K562 (cell line): ENCODE measurements at regions not wholly inside any gene's neighbourhood (a gene's known extent, or its start where the extent isn't known, plus 50 kb on each side); places are given as distances from the start of the nearest gene placed in this dataset.

Experiments
- ATAC-seq: fragments of 200-7000 bp; cut with Tn5 transposase; 3 replicates; pipeline ENCODE4 v1.9.1; 2020; ENCODE audit warnings: moderate library complexity
- BruUV-seq: library from RNA; stranded (reverse); fragments of 400-500 nt; replicated peaks from 2 replicates; lab custom pipeline; 2021; lab: Mats Ljungman, UMichigan
- CTCF ChIA-PET: fragments of 300-600 bp; formaldehyde crosslinking; extraction: SDS; loops from one replicate; lab custom pipeline; 2021; ENCODE audit warnings: low intra/inter-chr PET ratio; lab: Yijun Ruan, JAX
- POLR2A ChIA-PET: fragments of 300-600, 350-650 bp; sonication (Branson Sonifier 250); formaldehyde crosslinking; extraction: SDS; loops from one replicate; lab custom pipeline; 2021; ENCODE audit warnings: antibody characterized with exemption, inconsistent platforms; lab: Yijun Ruan, JAX
- DNase-seq, 4 experiments: peaks; one replicate each; pipeline versions ENCODE4 v3.0.0 to v3.0.0-alpha.2; 2011 to 2018; ENCODE audit warnings: low spot score in 3 of 4, mixed read lengths in 3 of 4; ENCODE audit errors: extremely low read depth in 1 of 4
- FAIRE-seq: peaks from 2 replicates; lab custom pipeline; 2011; peaks lifted over from hg19 to GRCh38; lab: Jason Lieb, UNC
- H2AFZ ChIP-seq: 2 replicates; pipeline ENCODE4 v1.6.0; 2011; ENCODE audit warnings: low read depth, low read length, control low read depth, inconsistent platforms
- H3K27ac ChIP-seq: fragments of 200-600 bp; 3 replicates; pipeline ENCODE4 v1.8.0; 2011; ENCODE audit warnings: low read depth, mild to moderate bottlenecking, control low read depth, inconsistent platforms, low read length, moderate library complexity, mixed read lengths; ENCODE audit errors: extremely low read depth
- H3K27me3 ChIP-seq, 2 experiments: fragments of 300-600 bp in 1 of 2; 2 replicates in 1 of 2; 3 replicates in 1 of 2; pipeline versions ENCODE4 v1.6.0 to v1.8.0; 2011; ENCODE audit warnings: inconsistent platforms in 2 of 2, low read length in 2 of 2, mild to moderate bottlenecking in 1 of 2, mixed read lengths in 1 of 2, moderate library complexity in 1 of 2; ENCODE audit not compliant: control insufficient read depth in 2 of 2, insufficient read depth in 2 of 2
- H3K36me3 ChIP-seq: fragments of 300-600 bp; 3 replicates; pipeline ENCODE4 v1.8.0; 2011; ENCODE audit warnings: mild to moderate bottlenecking, low read length, inconsistent platforms; ENCODE audit not compliant: control insufficient read depth, insufficient read depth
- H3K4me1 ChIP-seq, 2 experiments: fragments of 200-600 bp in 1 of 2; replicated peaks in 1 of 2; 2 replicates in 1 of 2; 3 replicates in 1 of 2; pipeline versions ENCODE4 v1.5.1 to v1.8.0; 2011; ENCODE audit warnings: inconsistent platforms in 2 of 2, low read length in 2 of 2, mild to moderate bottlenecking in 1 of 2, mixed read lengths in 1 of 2, moderate library complexity in 1 of 2; ENCODE audit not compliant: control insufficient read depth in 2 of 2, insufficient read depth in 2 of 2
- H3K4me2 ChIP-seq: 2 replicates; pipeline ENCODE4 v1.6.1; 2011; ENCODE audit warnings: low read length, control low read depth, inconsistent platforms, mixed read lengths; ENCODE audit not compliant: insufficient read depth
- H3K4me3 ChIP-seq: fragments of 200-600 bp; sonication (generic), shearing (Covaris generic); 2 replicates; pipeline ENCODE4 v1.5.1; 2016; ENCODE audit warnings: control low read depth, inconsistent platforms
- H3K79me2 ChIP-seq: fragments of 200-600 bp; 3 replicates; pipeline ENCODE4 v1.8.0; 2011; ENCODE audit warnings: low read length, inconsistent platforms; ENCODE audit not compliant: control insufficient read depth, insufficient read depth
- H3K9ac ChIP-seq, 2 experiments: 2 replicates each; pipeline versions ENCODE4 v1.6.0 to v1.6.1; 2011; ENCODE audit warnings: low read depth in 2 of 2, low read length in 2 of 2, control low read depth in 1 of 2, inconsistent platforms in 1 of 2, mild to moderate bottlenecking in 1 of 2, mixed read lengths in 1 of 2; ENCODE audit not compliant: insufficient read depth in 1 of 2
- H3K9me1 ChIP-seq: one replicate; pipeline ENCODE4 v1.6.0; 2011; ENCODE audit warnings: inconsistent platforms, mild to moderate bottlenecking, low read length, moderate library complexity; ENCODE audit not compliant: control insufficient read depth, insufficient read depth
- H3K9me3 ChIP-seq: replicated peaks from 2 replicates; pipeline ENCODE4 v1.5.1; 2011; ENCODE audit warnings: low read depth, low read length, inconsistent platforms; ENCODE audit not compliant: control insufficient read depth, insufficient read depth
- H4K20me1 ChIP-seq: replicated peaks from 2 replicates; pipeline ENCODE4 v1.6.1; 2011; ENCODE audit warnings: low read length, inconsistent platforms, mixed read lengths; ENCODE audit not compliant: control insufficient read depth, insufficient read depth
- ATF7 ChIP-seq: fragments of 450-650 bp; IDR thresholded peaks from 2 replicates; pipeline ENCODE4 v1.7.1; 2014; ENCODE audit warnings: mild to moderate bottlenecking, moderate library complexity
- BCOR ChIP-seq: fragments of 450-650 bp; IDR thresholded peaks from 2 replicates; pipeline ENCODE4 v1.6.1; 2016
- CSDE1 ChIP-seq, 2 experiments: fragments of 450-650 bp; IDR thresholded peaks; 2 replicates each; pipeline ENCODE4 v1.6.1; 2016; ENCODE audit warnings: mild to moderate bottlenecking in 1 of 2
- CTCF ChIP-seq, 3 experiments: IDR thresholded peaks in 2 of 3; conservative IDR thresholded peaks in 1 of 3; 2 replicates each; pipeline ENCODE4 v1.5.1; 2011 to 2012; ENCODE audit warnings: low read length in 3 of 3, mild to moderate bottlenecking in 3 of 3, control low read depth in 2 of 3, improper control_type of control experiment in 1 of 3, inconsistent platforms in 1 of 3, low read depth in 1 of 3, mixed read lengths in 1 of 3, moderate library complexity in 1 of 3; ENCODE audit not compliant: insufficient read depth in 2 of 3
- FOXK2 ChIP-seq, 2 experiments: fragments of 450-650 bp; IDR thresholded peaks in 1 of 2; conservative IDR thresholded peaks in 1 of 2; 2 replicates each; pipeline ENCODE4 v1.6.1; 2016; ENCODE audit warnings: low read depth in 2 of 2, mild to moderate bottlenecking in 1 of 2
- HNRNPK ChIP-seq: fragments of 200-400 bp; formaldehyde crosslinking; IDR thresholded peaks from one replicate; pipeline ENCODE4 v1.6.1; 2018; ENCODE audit warnings: mild to moderate bottlenecking, low read depth, low read length; ENCODE audit not compliant: poor library complexity, severe bottlenecking
- MED1 ChIP-seq: sonication (generic); formaldehyde crosslinking; IDR thresholded peaks from 2 replicates; pipeline ENCODE4 v1.8.1; 2023; ENCODE audit warnings: missing genetic modification reagents, borderline replicate concordance
- MXI1 ChIP-seq: IDR thresholded peaks from 2 replicates; pipeline ENCODE4 v1.6.1; 2011; ENCODE audit warnings: low read depth, mild to moderate bottlenecking, improper control_type of control experiment, low read length
- OTX1 ChIP-seq: fragments of 450-650 bp; formaldehyde crosslinking; IDR thresholded peaks from 2 replicates; pipeline ENCODE4 v1.4.0; 2022; ENCODE audit warnings: mild to moderate bottlenecking
- RBM17 ChIP-seq: fragments of 200-400 bp; formaldehyde crosslinking; IDR thresholded peaks from 2 replicates; pipeline ENCODE4 v1.6.1; 2017; ENCODE audit warnings: low read depth, mild to moderate bottlenecking, low read length, borderline replicate concordance
- SP2 ChIP-seq: IDR thresholded peaks from 2 replicates; pipeline ENCODE4 v1.6.1; 2011; ENCODE audit warnings: mild to moderate bottlenecking, low read depth, low read length, moderate library complexity; ENCODE audit not compliant: poor library complexity, severe bottlenecking; ENCODE audit errors: extremely low read depth
- TCF15 ChIP-seq: fragments of 250-450 bp; sonication (Bioruptor Pico); IDR thresholded peaks from 2 replicates; pipeline ENCODE4 v1.8.0; 2022; ENCODE audit warnings: moderate library complexity, mild to moderate bottlenecking, inconsistent platforms
- ZNF644 ChIP-seq: fragments of 200-800 bp; sonication (Bioruptor generic); IDR thresholded peaks from 2 replicates; pipeline ENCODE4 v1.6.1; 2016; ENCODE audit warnings: low read depth, missing genetic modification characterization, missing compliant biosample characterization
- WGBS: fragments of 100-300 bp; shearing (Covaris generic); methylation state at CpG from one replicate; pipeline ENCODE4 v1.1.6; 2016; ENCODE audit warnings: low coverage, mixed read lengths; ENCODE audit not compliant: insufficient coverage; ENCODE audit errors: missing lambda C conversion rate; 5-methylcytosine and 5-hydroxymethylcytosine counted together
- in situ Hi-C: fragments of 300-500 bp; cut with MboI; formaldehyde crosslinking; loops from 4 replicates; pipeline ENCODE4 v1.15.0; 2018; ENCODE audit warnings: inconsistent platforms, mixed read lengths
- intact Hi-C: fragments of 100-400 bp; cut with micrococcal nuclease; formaldehyde crosslinking; loops from 2 replicates; pipeline ENCODE4 v1.14.2; 2022
- TF ChIP-seq, protein P1 (sequence below): fragments of 450-650 bp; formaldehyde crosslinking; IDR thresholded peaks from 2 replicates; pipeline ENCODE4 v1.4.0; 2020; ENCODE audit warnings: mild to moderate bottlenecking, mixed read lengths

DNA sequence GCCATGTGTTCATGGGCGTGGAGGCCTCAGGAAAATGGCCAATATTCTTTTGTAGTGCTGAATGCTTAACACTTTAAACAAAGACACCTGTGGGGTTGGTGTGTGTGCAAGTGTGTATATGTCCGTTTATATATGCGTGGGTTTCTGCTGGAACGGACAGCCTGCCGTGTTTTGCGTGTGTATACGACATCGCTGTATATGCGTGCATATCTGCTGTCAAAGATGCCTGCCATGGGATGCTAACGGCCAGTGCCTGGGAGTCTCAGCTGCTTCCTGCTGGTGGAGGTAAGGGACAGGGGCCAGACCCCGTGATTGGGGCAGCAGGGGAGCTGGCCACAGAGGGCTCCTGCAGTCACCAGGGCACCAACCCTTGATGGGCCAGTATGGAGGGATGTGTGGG lies 216.3 kb upstream of the SHH start (continued):
- TF ChIP-seq SP2 = no peak
- TF ChIP-seq, protein P1, sequence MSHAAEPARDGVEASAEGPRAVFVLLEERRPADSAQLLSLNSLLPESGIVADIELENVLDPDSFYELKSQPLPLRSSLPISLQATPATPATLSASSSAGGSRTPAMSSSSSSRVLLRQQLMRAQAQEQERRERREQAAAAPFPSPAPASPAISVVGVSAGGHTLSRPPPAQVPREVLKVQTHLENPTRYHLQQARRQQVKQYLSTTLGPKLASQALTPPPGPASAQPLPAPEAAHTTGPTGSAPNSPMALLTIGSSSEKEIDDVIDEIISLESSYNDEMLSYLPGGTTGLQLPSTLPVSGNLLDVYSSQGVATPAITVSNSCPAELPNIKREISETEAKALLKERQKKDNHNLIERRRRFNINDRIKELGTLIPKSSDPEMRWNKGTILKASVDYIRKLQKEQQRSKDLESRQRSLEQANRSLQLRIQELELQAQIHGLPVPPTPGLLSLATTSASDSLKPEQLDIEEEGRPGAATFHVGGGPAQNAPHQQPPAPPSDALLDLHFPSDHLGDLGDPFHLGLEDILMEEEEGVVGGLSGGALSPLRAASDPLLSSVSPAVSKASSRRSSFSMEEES (CRISPR knock-in tag) = no peak
- TF ChIP-seq ZNF644 (tag) = no peak
- TF ChIP-seq OTX1 (CRISPR knock-in tag) = no peak
- TF ChIP-seq RBM17 = no peak
- no peak for TF ChIP-seq MED1
- TF ChIP-seq, all 486 proteins: peak for 0

- DNase-seq = no peak
- WGBS = 2% methylated on average over 6 of the region's 6 CpGs
- POLR2A ChIA-PET = no interaction called here
- intact Hi-C loops = no loop called here
- no peak for TF ChIP-seq CSDE1 (IDR thresholded peaks at IDR 0.05)
- TF ChIP-seq TCF15 = no peak
- no peak for TF ChIP-seq HNRNPK
- no peak for TF ChIP-seq ATF7
- no peak for TF ChIP-seq MXI1
- TF ChIP-seq FOXK2 (conservative IDR thresholded peaks at IDR 0.05 in 1 of 2, IDR thresholded peaks at IDR 0.05 in 1 of 2; ENCODE audit: low read depth in 2 of 2) = no peak
- TF ChIP-seq BCOR = no peak
- TF ChIP-seq CTCF (IDR thresholded peaks at IDR 0.05 in 2 of 3, conservative IDR thresholded peaks at IDR 0.05 in 1 of 3; ENCODE audit: insufficient read depth in 2 of 3, low read depth in 1 of 3, low read length in 3 of 3) = no peak
- TF ChIP-seq, all 486 proteins: peak for 0
- H3K4me2 ChIP-seq = no peak overlapping the region
- no TSS peak for BruUV-seq
- in situ Hi-C loops = no loop called here
- H3K9me1 ChIP-seq = peaks cover 3% of the 10 kb centered on the region
- no peak for FAIRE-seq
- peaks cover 41 to 74% of the 10 kb centered on the region in 2 experiments for H3K27me3 ChIP-seq
- no peak for ATAC-seq
- no peaks in the 10 kb centered on the region for H3K36me3 ChIP-seq
- no peak overlapping the region for H3K27ac ChIP-seq
- H4K20me1 ChIP-seq = no peaks in the 10 kb centered on the region
- no peaks in the 10 kb centered on the region for H3K4me1 ChIP-seq
- no peak overlapping the region for H2AFZ ChIP-seq
- no peaks in the 10 kb centered on the region for H3K79me2 ChIP-seq
- no peaks in the 10 kb centered on the region for H3K9me3 ChIP-seq
- H3K9ac ChIP-seq = no peak overlapping the region
- CTCF ChIA-PET = no interaction called here
- no peak overlapping the region for H3K4me3 ChIP-seq
These were observed 215.6 kb upstream of the SHH start for GRCh38 chr7:156027821-156028220.
